Stomach (tissue), 4 donors: ENCODE measurements at regions not wholly inside any gene's neighbourhood (a gene's known extent, or its start where the extent isn't known, plus 50 kb on each side); places are given as distances from the start of the nearest gene placed in this dataset.
"Not testable (repeated sequence)": the region's sequence is repeated elsewhere in the genome, so short reads cannot be mapped to it uniquely, and the experiment has no call there.

Experiments used
- POLR2A ChIP-seq, 4 donors: fragments of 450-650 bp; IDR thresholded peaks; one replicate each; pipeline ENCODE4 v1.6.1; 2016; ENCODE audit warnings: antibody characterized with exemption in 4 of 4, control low read depth in 2 of 4, mild to moderate bottlenecking in 1 of 4, moderate library complexity in 1 of 4
- POLR2AphosphoS5 ChIP-seq, 3 donors: sonication (generic); formaldehyde crosslinking; IDR thresholded peaks; one replicate each; pipeline ENCODE4 v1.6.1; 2016; ENCODE audit warnings: antibody characterized with exemption in 3 of 3
- TF ChIP-seq, protein P1 (sequence below), 7 experiments: fragments of 450-650 bp in 4 of 7; fragments of 200-600 bp in 3 of 7; sonication (generic) in 3 of 7; IDR thresholded peaks; one replicate each; pipeline ENCODE4 v1.5.1; 2016 to 2019; ENCODE audit warnings: antibody characterized with exemption in 7 of 7, control low read depth in 2 of 7, mild to moderate bottlenecking in 1 of 7

DNA sequence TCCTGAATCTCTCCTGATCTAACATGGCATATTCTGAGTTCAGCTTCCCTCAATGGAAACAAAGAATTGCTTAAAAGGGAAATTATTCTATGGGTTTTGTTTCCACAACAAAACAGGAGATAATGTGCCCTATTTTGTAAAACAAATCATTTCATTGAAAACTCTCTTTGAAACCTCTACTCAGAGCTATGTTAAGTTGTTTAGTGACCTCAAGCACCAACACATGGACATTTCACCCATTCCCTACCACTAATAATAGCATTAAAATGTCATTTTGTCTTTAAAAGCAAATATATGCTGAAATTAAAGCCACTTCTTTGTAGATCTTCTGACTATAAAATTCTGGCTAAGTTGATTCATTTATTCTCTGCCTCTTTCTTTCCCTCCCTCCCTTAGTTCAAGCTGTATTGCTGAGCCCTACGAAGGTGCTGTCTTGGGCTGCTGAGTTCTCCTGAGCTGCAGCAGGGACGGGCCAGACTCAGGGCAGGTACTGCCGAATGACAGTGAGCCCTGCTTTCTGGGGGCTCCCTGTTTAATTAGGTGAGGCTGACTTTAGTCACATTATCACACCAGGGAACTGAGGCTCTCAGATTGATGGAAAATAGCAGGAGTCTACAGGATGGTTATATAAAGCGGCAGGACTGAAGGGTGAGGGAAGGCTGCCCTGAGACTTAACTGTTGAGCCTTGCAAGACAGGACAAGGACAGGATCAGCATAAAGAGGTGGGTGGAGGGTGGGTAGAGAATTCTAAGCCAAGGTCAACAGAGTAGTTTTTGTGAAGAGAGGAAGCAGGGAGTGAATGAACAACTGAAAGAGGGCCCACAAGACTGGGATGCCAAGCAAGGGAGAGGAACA is 1685.1 kb downstream of the SPATA31A7 start:
- TF ChIP-seq, protein P1, sequence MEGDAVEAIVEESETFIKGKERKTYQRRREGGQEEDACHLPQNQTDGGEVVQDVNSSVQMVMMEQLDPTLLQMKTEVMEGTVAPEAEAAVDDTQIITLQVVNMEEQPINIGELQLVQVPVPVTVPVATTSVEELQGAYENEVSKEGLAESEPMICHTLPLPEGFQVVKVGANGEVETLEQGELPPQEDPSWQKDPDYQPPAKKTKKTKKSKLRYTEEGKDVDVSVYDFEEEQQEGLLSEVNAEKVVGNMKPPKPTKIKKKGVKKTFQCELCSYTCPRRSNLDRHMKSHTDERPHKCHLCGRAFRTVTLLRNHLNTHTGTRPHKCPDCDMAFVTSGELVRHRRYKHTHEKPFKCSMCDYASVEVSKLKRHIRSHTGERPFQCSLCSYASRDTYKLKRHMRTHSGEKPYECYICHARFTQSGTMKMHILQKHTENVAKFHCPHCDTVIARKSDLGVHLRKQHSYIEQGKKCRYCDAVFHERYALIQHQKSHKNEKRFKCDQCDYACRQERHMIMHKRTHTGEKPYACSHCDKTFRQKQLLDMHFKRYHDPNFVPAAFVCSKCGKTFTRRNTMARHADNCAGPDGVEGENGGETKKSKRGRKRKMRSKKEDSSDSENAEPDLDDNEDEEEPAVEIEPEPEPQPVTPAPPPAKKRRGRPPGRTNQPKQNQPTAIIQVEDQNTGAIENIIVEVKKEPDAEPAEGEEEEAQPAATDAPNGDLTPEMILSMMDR (IDR thresholded peaks at IDR 0.05) = not testable (repeated sequence)
- not testable (repeated sequence) for TF ChIP-seq POLR2A, POLR2AphosphoS5 (IDR thresholded peaks at IDR 0.05)
